Activated T-cell treated with anti-CD3 and anti-CD28 coated beads, Interleukin-2, amount 50 U/mL, for 72 hours (primary cell): ENCODE measurements at regions not wholly inside any gene's neighbourhood (a gene's known extent, or its start where the extent isn't known, plus 50 kb on each side); places are given as distances from the start of the nearest gene placed in this dataset.

Experiments
- ATAC-seq, 2 donors: fragments of 150-1000 bp; cut with Tn5 transposase; replicated peaks in 1 of 2; 2 replicates each; pipeline ENCODE4 v1.10.0; 2021; ENCODE audit warnings: moderate library complexity in 2 of 2, mild to moderate bottlenecking in 1 of 2
- DNase-seq, 2 donors: peaks; one replicate each; pipeline ENCODE4 v3.0.0; 2021 to 2022; ENCODE audit warnings: mixed read lengths in 1 of 2
- H3K27ac Mint-ChIP-seq: one replicate; pipeline ENCODE4 v1.8.0; 2022; ENCODE audit warnings: mild to moderate bottlenecking, moderate library complexity, mixed read lengths
- H3K27me3 Mint-ChIP-seq: one replicate; pipeline ENCODE4 v1.8.0; 2022; ENCODE audit warnings: low read depth, mixed read lengths
- H3K36me3 Mint-ChIP-seq, 2 donors: one replicate each; pipeline ENCODE4 v1.8.0; 2022; ENCODE audit warnings: mixed read lengths in 2 of 2, mild to moderate bottlenecking in 1 of 2; ENCODE audit not compliant: insufficient read depth in 2 of 2
- H3K4me1 Mint-ChIP-seq: one replicate; pipeline ENCODE4 v1.8.0; 2022; ENCODE audit warnings: low read depth, mixed read lengths
- H3K4me3 Mint-ChIP-seq, 2 donors: one replicate each; pipeline ENCODE4 v1.8.0; 2022; ENCODE audit warnings: mild to moderate bottlenecking in 2 of 2, mixed read lengths in 2 of 2, moderate library complexity in 2 of 2
- H3K9me3 Mint-ChIP-seq, 2 donors: one replicate each; pipeline ENCODE4 v1.8.0; 2022; ENCODE audit warnings: mixed read lengths in 2 of 2

DNA sequence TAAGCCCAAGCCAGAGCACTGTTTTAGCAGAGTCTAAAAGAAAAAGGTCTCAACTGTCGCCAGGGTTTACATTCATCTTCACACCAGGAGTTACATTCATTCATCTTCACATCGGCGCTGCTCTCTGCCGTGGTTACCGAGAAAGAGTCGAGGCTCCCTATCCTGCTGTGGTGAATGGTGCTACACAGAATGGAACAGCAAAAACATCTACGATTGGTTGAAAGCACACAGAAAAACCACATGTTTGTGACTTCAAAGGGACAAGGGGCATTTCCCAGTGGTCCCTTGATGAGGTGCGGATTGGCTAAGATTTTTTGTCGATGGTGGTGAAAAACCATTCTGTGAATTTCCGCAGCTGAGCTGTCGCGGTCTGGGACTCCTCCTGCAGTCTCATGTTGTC is 231.1 kb downstream of the SIPA1L2 start:
- no peak for DNase-seq
- ATAC-seq = peak in 1 of 2 donors; percentile 25
- no peak overlapping the region for H3K27ac Mint-ChIP-seq
- H3K9me3 Mint-ChIP-seq = no peaks in the 10 kb centered on the region
- H3K36me3 Mint-ChIP-seq = peaks cover 0 to 2% of the 10 kb centered on the region in 2 donors
- no peak overlapping the region for H3K4me3 Mint-ChIP-seq
- H3K27me3 Mint-ChIP-seq = peaks cover 7% of the 10 kb centered on the region
- H3K4me1 Mint-ChIP-seq = no peaks in the 10 kb centered on the region

GRCh38 chr1:232393444-232394146 is 236.3 kb downstream of the SIPA1L2 start:
- no peaks in the 10 kb centered on the region for H3K4me1 Mint-ChIP-seq

GRCh38 chr1:232393010-232393409 is 236.9 kb downstream of the SIPA1L2 start:
- no peak overlapping the region for H3K4me3 Mint-ChIP-seq
- no peak for ATAC-seq
- no peaks in the 10 kb centered on the region for H3K27me3 Mint-ChIP-seq
- H3K9me3 Mint-ChIP-seq = no peaks in the 10 kb centered on the region
- H3K36me3 Mint-ChIP-seq = no peaks in the 10 kb centered on the region
- DNase-seq = no peak
- no peaks in the 10 kb centered on the region for H3K4me1 Mint-ChIP-seq
- H3K27ac Mint-ChIP-seq = no peak overlapping the region

More at GRCh38 chr1:232393444-232394146, 236.3 kb downstream of the SIPA1L2 start:
- no peak for DNase-seq
- Mint-ChIP-seq H3K9me3 (no peaks in the 10 kb centered on the region), H3K36me3 (no peaks in the 10 kb centered on the region), H3K27me3 (no peaks in the 10 kb centered on the region), H3K27ac (no peak overlapping the region), H3K4me3 (no peak overlapping the region)
- ATAC-seq = no peak

- no peaks in the 10 kb centered on the region for H3K4me1 Mint-ChIP-seq
- H3K27me3 Mint-ChIP-seq = no peaks in the 10 kb centered on the region
- no peak overlapping the region for H3K4me3 Mint-ChIP-seq
- DNase-seq (no peak), ATAC-seq (no peak)
- H3K27ac Mint-ChIP-seq = no peak overlapping the region
- H3K36me3 Mint-ChIP-seq = no peaks in the 10 kb centered on the region
- H3K9me3 Mint-ChIP-seq = no peaks in the 10 kb centered on the region
Measured at GRCh38 chr1:232390590-232390989, 239.3 kb downstream of the SIPA1L2 start.

DNA sequence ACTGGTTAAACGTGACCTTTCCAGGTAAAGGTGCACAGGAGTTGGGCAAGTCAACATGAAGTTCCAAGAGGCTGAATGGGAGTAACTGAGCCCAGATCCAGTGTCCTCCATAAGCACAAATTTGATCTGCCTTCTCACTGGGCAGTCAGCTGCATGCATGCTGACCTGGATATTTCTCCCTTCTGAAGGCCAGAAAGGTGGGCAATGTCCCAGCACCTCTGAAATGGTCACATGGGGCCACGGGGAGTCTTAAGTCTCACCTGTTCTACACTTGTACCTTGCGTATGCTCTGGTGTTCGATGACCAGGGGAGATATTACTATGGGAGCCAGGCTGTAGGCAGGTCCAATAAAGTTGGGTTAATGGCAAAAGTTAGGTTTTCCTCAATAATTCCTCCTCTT is 240.2 kb downstream of the SIPA1L2 start:
- no peak for ATAC-seq
- H3K27ac Mint-ChIP-seq = no peak overlapping the region
- H3K4me1 Mint-ChIP-seq = no peaks in the 10 kb centered on the region
- no peak for DNase-seq
- no peak overlapping the region for H3K4me3 Mint-ChIP-seq
- H3K27me3 Mint-ChIP-seq = no peaks in the 10 kb centered on the region
- H3K9me3 Mint-ChIP-seq = no peaks in the 10 kb centered on the region
- H3K36me3 Mint-ChIP-seq = no peaks in the 10 kb centered on the region

GRCh38 chr1:232388363-232388762 is 241.6 kb downstream of the SIPA1L2 start:
- no peak overlapping the region for H3K4me3 Mint-ChIP-seq
- no peak overlapping the region for H3K27ac Mint-ChIP-seq
- ATAC-seq (no peak), DNase-seq (no peak)
- no peaks in the 10 kb centered on the region for H3K4me1 Mint-ChIP-seq
- H3K9me3 Mint-ChIP-seq = no peaks in the 10 kb centered on the region
- H3K27me3 Mint-ChIP-seq = no peaks in the 10 kb centered on the region
- H3K36me3 Mint-ChIP-seq = no peaks in the 10 kb centered on the region

DNA sequence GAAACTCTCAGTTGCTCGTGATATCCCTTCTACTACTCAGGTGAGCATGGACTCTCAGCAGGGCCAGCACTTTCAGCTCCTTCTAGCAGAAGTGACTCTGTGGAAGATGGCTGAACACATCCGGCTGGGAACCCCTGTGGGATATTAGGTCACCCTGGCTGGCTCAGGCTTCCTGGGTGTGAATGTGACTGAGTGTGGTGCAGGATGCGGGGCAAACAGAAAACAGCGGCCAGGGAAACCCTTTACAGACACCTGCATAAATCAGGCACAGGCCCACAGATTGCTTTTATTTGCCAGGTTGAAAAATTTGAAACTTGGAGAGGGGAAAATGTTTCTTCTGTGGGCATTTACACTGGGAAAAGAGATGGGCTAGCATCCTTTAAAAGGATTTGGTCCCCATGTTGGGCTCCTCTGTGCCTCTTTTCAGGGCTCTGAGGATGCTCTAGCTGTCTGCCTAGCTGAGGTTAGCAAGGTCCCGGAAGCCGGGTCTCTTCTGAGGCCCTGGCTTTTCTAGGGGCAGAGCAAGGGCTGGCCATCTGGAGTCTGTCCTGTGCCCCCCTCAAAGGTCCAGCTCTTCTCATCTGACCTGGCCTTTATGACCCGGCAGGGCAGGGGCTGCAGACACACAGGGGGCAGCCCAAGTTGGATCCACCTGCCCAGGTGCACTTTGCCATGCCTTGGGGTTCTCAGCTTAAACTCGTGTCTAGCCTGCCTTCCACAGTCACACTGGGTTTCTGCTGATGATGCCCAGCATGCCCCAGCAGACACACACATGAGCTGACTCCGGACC is 243.0 kb downstream of the SIPA1L2 start:
- Mint-ChIP-seq H3K27ac (no peak overlapping the region), H3K36me3 (no peaks in the 10 kb centered on the region), H3K9me3 (no peaks in the 10 kb centered on the region), H3K4me3 (no peak overlapping the region), H3K4me1 (no peaks in the 10 kb centered on the region), H3K27me3 (no peaks in the 10 kb centered on the region)
- ATAC-seq (no peak), DNase-seq (no peak)

- Mint-ChIP-seq H3K27me3 (no peaks in the 10 kb centered on the region), H3K9me3 (no peaks in the 10 kb centered on the region), H3K27ac (no peak overlapping the region), H3K4me1 (no peaks in the 10 kb centered on the region), H3K36me3 (no peaks in the 10 kb centered on the region), H3K4me3 (no peak overlapping the region)
- DNase-seq = no peak
- ATAC-seq = no peak
Measured at GRCh38 chr1:232386294-232386693, 243.6 kb downstream of the SIPA1L2 start.

DNA sequence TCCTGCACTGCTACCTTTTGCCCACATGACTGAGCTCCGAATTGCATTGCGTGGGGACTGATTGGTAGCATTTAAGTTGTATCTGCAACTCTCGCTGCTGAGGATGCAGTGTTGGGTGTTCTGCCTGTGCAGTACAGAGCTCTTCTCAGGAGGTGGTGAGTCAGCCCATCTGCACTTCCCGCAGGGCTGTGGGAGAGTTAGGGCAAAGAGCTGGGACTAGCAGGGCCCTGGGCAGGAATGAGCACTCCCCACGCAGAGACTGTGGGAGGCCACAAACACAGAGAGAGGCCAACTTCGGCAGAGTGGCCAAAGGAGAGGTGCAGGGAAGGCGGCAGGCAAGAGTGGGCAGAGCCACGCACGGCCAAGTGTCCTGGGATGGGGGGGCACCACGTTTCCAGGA is 244.7 kb downstream of the SIPA1L2 start:
- H3K27ac Mint-ChIP-seq = no peak overlapping the region
- peaks cover 2% of the 10 kb centered on the region for H3K27me3 Mint-ChIP-seq
- H3K9me3 Mint-ChIP-seq = no peaks in the 10 kb centered on the region
- DNase-seq (no peak), ATAC-seq (no peak)
- H3K4me3 Mint-ChIP-seq = no peak overlapping the region
- no peaks in the 10 kb centered on the region for H3K36me3 Mint-ChIP-seq
- no peaks in the 10 kb centered on the region for H3K4me1 Mint-ChIP-seq

- Mint-ChIP-seq H3K9me3 (no peaks in the 10 kb centered on the region), H3K36me3 (no peaks in the 10 kb centered on the region), H3K4me3 (no peak overlapping the region), H3K27me3 (peaks cover 5% of the 10 kb centered on the region), H3K27ac (no peak overlapping the region), H3K4me1 (no peaks in the 10 kb centered on the region)
- ATAC-seq = no peak
- no peak for DNase-seq
Measured at GRCh38 chr1:232384171-232384883, 245.6 kb downstream of the SIPA1L2 start.

DNA sequence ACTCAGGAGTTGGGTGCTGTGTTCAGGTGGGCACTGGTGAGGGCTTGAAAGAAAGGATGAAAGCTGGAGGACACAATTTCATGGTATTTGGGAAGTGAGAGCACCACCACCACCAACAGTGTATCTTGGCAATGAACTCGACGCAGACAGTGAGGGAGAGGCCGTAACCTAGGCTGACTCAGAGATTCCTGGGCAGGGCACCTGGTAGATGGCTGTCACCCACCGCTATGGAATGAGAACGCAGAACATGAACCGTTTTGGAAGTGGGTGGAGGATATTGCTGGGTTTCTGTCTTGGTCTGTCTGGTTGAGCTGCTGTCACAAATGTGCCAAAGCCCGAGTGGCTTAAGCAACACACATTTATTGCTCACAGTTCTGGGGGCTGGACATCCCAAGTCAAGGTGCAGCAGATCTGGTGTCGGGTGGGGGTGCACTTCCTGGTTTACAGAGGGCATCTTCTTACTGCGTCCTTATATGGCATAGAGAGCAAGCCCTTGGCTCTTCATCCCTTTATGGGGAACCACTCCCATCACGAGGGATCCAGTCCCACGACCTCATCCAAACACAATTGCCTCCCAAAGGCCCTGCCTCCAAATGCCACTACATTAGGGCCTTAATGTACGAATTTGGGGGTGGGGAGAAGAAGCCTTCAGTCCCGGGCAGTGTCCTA is 246.3 kb downstream of the SIPA1L2 start:
- Mint-ChIP-seq H3K4me3 (no peak overlapping the region), H3K36me3 (no peaks in the 10 kb centered on the region), H3K27me3 (peaks cover 5% of the 10 kb centered on the region), H3K4me1 (no peaks in the 10 kb centered on the region), H3K27ac (no peak overlapping the region), H3K9me3 (no peaks in the 10 kb centered on the region)
- ATAC-seq = no peak
- no peak for DNase-seq

- ATAC-seq (no peak), DNase-seq (no peak)
- no peaks in the 10 kb centered on the region for H3K4me1 Mint-ChIP-seq
- no peak overlapping the region for H3K27ac Mint-ChIP-seq
- no peaks in the 10 kb centered on the region for H3K36me3 Mint-ChIP-seq
- H3K9me3 Mint-ChIP-seq = no peaks in the 10 kb centered on the region
- peaks cover 5% of the 10 kb centered on the region for H3K27me3 Mint-ChIP-seq
- no peak overlapping the region for H3K4me3 Mint-ChIP-seq
Measured at GRCh38 chr1:232382671-232383070, 247.3 kb downstream of the SIPA1L2 start.
